ENCODE measurements at regions not wholly inside any gene's neighbourhood (a gene's known extent, or its start where the extent isn't known, plus 50 kb on each side); places are given as distances from the start of the nearest gene placed in this dataset.

DNA sequence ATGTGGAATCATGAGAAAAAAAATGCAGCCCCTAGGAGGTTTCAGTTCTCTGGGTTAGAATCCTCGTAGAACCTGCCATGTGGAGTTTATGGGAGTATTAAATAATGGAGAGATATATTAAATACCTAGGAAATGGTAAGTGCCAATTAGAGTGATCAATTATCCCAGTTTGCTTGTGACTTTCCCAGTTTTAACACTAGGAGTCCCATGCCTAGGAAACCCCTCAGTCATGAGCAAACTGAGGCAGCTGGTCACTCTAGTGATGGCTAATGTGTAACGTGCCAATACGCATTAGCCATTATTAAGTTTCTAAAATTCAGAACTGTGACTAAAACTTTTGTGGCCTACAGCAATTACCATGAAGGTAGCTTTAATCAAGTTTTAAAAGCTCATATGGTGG, 720.6 kb downstream of the TAF11L14 start:
- ATAC-seq (no peak), DNase-seq (ENCODE audit: low spot score) (no peak), FAIRE-seq (no peak)
- 2% methylated on average over 3 of the region's 3 CpGs for WGBS (ENCODE audit: low lambda C conversion rate)
- H3K4me1 ChIP-seq (ENCODE audit: insufficient read depth, low read length) = no peaks in the 10 kb centered on the region
- H3K79me2 ChIP-seq (ENCODE audit: insufficient read depth, low read length) = no peaks in the 10 kb centered on the region
- H3K27me3 ChIP-seq (ENCODE audit: control insufficient read depth in 1 of 2, insufficient read depth in 2 of 2, low read length in 2 of 2) = no peaks in the 10 kb centered on the region; a peak in 1 of 5 replicates
- H3K9me3 ChIP-seq (ENCODE audit: low read length) = 0 out of 2 replicates have a peak, but pooled peaks cover 6% of the 10 kb centered on the region
- no peaks in the 10 kb centered on the region for H4K20me1 ChIP-seq (ENCODE audit: insufficient read depth, low read length)
- ChIA-PET POLR2A (no interaction called here), CTCF (ENCODE audit: low intra/inter-chr PET ratio, low total read pairs) (no interaction called here)
- H3K4me2 ChIP-seq (ENCODE audit: low read depth, low read length) = no peak overlapping the region
- intact Hi-C loops (cut with micrococcal nuclease; ENCODE audit: unreplicated experiment) = no loop called here
- BruUV-seq (replicated peaks) = no TSS peak
- H3K4me3 ChIP-seq (replicated peaks in 1 of 3; ENCODE audit: insufficient read depth in 1 of 3, low read depth in 2 of 3, low read length in 3 of 3) = no peak overlapping the region
- no peak overlapping the region for H2AFZ ChIP-seq (ENCODE audit: low read length)
- no peak for TF ChIP-seq ZNF121 (CRISPR knock-in tag; IDR thresholded peaks at IDR 0.05)
- no peaks in the 10 kb centered on the region for H3K36me3 ChIP-seq (replicated peaks in 1 of 2; ENCODE audit: control insufficient read depth in 1 of 2, insufficient read depth in 2 of 2, low read length in 2 of 2)
- no peak overlapping the region for H3K9ac ChIP-seq (ENCODE audit: insufficient read depth, low read depth, low read length)
- no peak overlapping the region for H3K27ac ChIP-seq (ENCODE audit: extremely low read length, insufficient read depth, low read length)
- in situ Hi-C loops (cut with HindIII; ENCODE audit: extremely low pct_ligation_motif_present, low pct_unique_long_range_greater_than_20kb) = no loop called here

DNA sequence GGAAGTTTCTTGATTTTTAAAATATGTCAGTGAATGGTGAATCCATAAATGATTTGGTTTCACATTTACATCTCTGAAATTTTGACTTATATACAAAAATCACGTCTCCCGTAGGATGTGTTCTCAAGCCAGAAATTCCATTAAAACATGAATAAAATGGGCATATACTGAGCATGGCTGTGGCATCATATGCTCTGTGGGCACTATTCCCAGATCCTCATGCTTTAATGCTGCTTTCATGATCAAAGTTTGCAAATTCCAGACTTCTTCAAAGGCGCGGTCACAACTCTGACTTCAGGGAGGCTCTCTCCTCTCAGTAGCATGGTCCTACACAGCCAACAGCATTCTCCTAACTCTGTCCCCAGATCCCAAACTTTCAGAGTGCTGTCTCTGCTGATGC, 723.2 kb downstream of the TAF11L14 start:
- no peaks in the 10 kb centered on the region for H4K20me1 ChIP-seq (ENCODE audit: insufficient read depth, low read length)
- no peaks in the 10 kb centered on the region for H3K9me3 ChIP-seq (ENCODE audit: low read length)
- intact Hi-C loops (cut with micrococcal nuclease; ENCODE audit: unreplicated experiment) = no loop called here
- H3K4me3 ChIP-seq (replicated peaks in 1 of 3; ENCODE audit: insufficient read depth in 1 of 3, low read depth in 2 of 3, low read length in 3 of 3) = no peak overlapping the region
- H3K27me3 ChIP-seq (ENCODE audit: control insufficient read depth in 1 of 2, insufficient read depth in 2 of 2, low read length in 2 of 2) = no peaks in the 10 kb centered on the region; a peak in 1 of 5 replicates
- no peak overlapping the region for H3K27ac ChIP-seq (ENCODE audit: extremely low read length, insufficient read depth, low read length)
- ATAC-seq (no peak), DNase-seq (ENCODE audit: low spot score) (no peak), FAIRE-seq (no peak)
- H3K36me3 ChIP-seq (replicated peaks in 1 of 2; ENCODE audit: control insufficient read depth in 1 of 2, insufficient read depth in 2 of 2, low read length in 2 of 2) = no peaks in the 10 kb centered on the region
- POLR2A ChIA-PET = no interaction called here
- CTCF ChIA-PET (ENCODE audit: low intra/inter-chr PET ratio, low total read pairs) = no interaction called here
- WGBS (ENCODE audit: low lambda C conversion rate) = 12% methylated on average over 4 of the region's 4 CpGs
- in situ Hi-C loops (cut with HindIII; ENCODE audit: extremely low pct_ligation_motif_present, low pct_unique_long_range_greater_than_20kb) = no loop called here
- no peaks in the 10 kb centered on the region for H3K79me2 ChIP-seq (ENCODE audit: insufficient read depth, low read length)
- no peaks in the 10 kb centered on the region for H3K4me1 ChIP-seq (ENCODE audit: insufficient read depth, low read length)
- H2AFZ ChIP-seq (ENCODE audit: low read length) = no peak overlapping the region
- no TSS peak for BruUV-seq (replicated peaks)
- no peak overlapping the region for H3K4me2 ChIP-seq (ENCODE audit: low read depth, low read length)
- no peak overlapping the region for H3K9ac ChIP-seq (ENCODE audit: insufficient read depth, low read depth, low read length)
- TF ChIP-seq, protein P1, sequence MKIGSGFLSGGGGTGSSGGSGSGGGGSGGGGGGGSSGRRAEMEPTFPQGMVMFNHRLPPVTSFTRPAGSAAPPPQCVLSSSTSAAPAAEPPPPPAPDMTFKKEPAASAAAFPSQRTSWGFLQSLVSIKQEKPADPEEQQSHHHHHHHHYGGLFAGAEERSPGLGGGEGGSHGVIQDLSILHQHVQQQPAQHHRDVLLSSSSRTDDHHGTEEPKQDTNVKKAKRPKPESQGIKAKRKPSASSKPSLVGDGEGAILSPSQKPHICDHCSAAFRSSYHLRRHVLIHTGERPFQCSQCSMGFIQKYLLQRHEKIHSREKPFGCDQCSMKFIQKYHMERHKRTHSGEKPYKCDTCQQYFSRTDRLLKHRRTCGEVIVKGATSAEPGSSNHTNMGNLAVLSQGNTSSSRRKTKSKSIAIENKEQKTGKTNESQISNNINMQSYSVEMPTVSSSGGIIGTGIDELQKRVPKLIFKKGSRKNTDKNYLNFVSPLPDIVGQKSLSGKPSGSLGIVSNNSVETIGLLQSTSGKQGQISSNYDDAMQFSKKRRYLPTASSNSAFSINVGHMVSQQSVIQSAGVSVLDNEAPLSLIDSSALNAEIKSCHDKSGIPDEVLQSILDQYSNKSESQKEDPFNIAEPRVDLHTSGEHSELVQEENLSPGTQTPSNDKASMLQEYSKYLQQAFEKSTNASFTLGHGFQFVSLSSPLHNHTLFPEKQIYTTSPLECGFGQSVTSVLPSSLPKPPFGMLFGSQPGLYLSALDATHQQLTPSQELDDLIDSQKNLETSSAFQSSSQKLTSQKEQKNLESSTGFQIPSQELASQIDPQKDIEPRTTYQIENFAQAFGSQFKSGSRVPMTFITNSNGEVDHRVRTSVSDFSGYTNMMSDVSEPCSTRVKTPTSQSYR (CRISPR knock-in tag; IDR thresholded peaks at IDR 0.05; ENCODE audit: borderline replicate concordance) = no peak
- no peak for TF ChIP-seq ZNF549 (CRISPR knock-in tag; IDR thresholded peaks at IDR 0.05)
- TF ChIP-seq ZNF619 (CRISPR knock-in tag; IDR thresholded peaks at IDR 0.05) = no peak
- TF ChIP-seq NFATC3 (CRISPR knock-in tag; IDR thresholded peaks at IDR 0.05) = no peak
- no peak for TF ChIP-seq SNAPC4 (CRISPR knock-in tag; IDR thresholded peaks at IDR 0.05)

All from HepG2 (cell line).